Erythroblast (primary cell): ENCODE measurements at regions not wholly inside any gene's neighbourhood (a gene's known extent, or its start where the extent isn't known, plus 50 kb on each side); places are given as distances from the start of the nearest gene placed in this dataset.

Source experiments
- GATA1 ChIP-seq: IDR thresholded peaks from 2 replicates; pipeline ENCODE4 v1.6.1; 2011; ENCODE audit warnings: low read depth, mild to moderate bottlenecking, control low read depth, low read length, moderate library complexity
- POLR2A ChIP-seq: IDR thresholded peaks from 2 replicates; pipeline ENCODE4 v1.6.1; 2011; ENCODE audit warnings: mild to moderate bottlenecking, low read length

DNA sequence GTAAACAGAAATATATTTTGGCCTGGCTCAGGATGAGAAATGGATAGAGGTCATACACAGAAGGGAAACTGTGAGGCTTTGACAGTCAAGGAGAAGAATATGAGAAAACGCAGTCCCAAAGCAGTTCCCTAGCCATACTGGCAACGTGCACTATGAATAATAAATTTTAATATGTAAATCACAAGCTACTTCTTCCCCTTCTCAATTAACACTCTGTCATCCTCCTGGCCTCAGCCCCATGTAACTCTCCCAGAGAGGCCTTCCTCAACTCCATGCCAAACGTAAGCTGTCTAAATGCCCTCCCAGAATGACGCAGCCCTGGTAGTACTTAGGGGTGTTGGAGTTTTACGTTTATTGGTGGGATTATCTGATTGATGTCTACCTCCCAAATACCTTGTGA is 732.6 kb downstream of the LIG4 start:
- TF ChIP-seq POLR2A, result no peak
- no peak for TF ChIP-seq GATA1
